GM19324 (cell line): ENCODE measurements at regions not wholly inside any gene's neighbourhood (a gene's known extent, or its start where the extent isn't known, plus 50 kb on each side); places are given as distances from the start of the nearest gene placed in this dataset.
"Not testable (repeated sequence)": the region's sequence is repeated elsewhere in the genome, so short reads cannot be mapped to it uniquely, and the experiment has no call there.

ENCODE experiments used
- ATAC-seq: cut with Tn5 transposase; IDR thresholded peaks from one replicate; pipeline ENCODE4 v1.9.1; 2021; ENCODE audit warnings: mild to moderate bottlenecking, moderate library complexity; ENCODE audit not compliant: unreplicated experiment, low FRiP score

DNA sequence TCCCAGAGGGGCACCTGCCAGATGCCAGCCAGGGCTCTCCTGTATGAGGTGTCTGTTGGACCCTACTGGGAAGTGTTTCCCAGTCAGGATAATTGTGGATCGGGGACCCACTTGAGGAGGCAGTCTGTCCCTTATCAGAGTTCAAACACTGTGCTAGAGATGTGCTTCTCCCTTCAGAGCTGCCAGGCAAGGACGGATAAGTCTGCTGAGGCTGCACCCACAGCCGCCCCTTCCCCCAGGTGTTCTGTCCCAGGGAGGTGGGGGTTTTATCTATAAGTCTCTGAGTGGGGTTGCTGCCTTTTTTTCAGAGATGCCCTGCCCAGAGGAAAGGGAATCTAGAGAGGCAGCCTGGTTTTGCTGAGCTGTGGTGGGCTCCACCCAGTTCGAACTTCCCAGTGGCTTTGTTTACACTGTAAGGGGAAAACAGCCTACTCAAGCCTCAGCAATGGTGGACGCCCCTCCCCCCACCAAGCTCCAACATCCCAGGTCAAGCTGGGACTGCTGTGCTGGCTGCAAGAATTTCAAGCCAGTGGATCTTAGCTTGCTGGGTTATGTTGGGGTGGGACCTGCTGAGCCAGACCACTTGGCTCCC lies 324.0 kb upstream of the SETBP1 start:
- no peak for ATAC-seq

DNA sequence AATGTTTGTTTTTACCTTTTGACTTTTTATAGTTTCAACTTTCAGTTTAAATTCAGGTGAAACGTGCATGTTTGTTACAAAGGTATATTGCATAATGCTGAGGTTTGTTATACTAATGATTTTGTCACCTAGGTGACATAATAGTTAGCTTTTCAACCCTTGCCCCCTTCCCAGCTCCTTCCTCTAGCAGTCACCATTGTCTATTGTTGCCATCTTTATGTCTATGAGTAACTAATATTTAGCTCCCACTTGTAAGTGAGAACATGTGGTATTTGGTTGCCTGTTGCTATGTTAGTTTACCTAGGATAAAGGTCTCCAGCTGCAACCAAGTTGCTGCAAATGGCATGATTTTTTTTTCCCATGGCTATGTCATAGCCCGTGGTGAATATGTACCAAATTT lies 322.3 kb upstream of the SETBP1 start:
- no peak for ATAC-seq

DNA sequence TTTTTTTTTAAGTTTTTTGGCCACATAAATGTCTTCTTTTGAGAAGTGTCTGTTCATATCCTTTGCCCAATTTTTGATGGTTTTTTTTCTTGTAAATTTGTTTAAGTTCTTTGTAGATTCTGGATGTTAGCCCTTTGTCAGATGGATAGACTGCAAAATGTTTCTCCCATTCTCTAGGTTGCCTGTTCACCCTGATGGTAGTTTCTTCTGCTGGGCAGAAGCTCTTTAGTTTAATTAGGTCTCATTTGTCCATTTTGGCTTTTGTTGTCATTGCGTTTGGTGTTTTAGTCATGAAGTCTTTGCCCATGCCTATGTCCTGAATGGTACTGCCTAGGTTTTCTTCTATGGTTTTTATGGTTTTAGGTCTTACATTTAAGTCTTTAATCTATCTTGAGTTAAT lies 320.9 kb upstream of the SETBP1 start:
- not testable (repeated sequence) for ATAC-seq

DNA sequence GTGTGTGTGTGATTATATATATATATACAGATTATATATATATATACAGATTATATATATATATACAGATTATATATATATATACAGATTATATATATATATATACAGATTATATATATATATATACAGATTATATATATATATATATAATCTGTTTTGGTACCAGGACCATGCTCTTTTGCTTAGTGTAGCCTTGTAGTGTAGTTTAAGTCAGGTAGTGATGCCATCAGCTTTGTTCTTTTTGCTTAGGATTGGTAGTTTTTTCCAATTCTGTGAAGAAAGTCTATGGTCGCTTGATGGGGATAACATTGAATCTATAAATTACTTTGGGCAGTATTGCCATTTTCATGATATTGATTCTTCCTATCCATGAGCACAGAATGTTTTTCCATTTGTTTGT lies 318.5 kb upstream of the SETBP1 start:
- ATAC-seq: not testable (repeated sequence)

DNA sequence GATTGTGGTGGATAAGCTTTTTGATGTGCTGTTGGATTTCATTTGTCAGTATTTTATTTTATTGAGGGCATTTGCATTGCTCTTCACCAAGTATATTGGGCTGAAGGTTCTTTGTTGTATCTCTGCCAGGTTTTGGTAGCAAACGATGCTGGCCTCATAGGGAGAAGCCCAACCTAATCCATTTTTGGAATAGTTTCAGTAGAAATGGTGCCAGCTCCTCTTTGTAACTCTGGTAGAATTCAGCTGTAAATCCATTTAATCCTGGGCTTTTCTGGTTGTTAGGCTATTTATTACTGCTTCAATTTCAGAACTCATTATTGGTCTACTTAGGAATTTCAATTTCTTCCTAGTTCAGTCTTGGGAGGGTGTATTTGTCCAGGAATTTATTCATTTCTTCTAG lies 309.8 kb upstream of the SETBP1 start:
- no peak for ATAC-seq

DNA sequence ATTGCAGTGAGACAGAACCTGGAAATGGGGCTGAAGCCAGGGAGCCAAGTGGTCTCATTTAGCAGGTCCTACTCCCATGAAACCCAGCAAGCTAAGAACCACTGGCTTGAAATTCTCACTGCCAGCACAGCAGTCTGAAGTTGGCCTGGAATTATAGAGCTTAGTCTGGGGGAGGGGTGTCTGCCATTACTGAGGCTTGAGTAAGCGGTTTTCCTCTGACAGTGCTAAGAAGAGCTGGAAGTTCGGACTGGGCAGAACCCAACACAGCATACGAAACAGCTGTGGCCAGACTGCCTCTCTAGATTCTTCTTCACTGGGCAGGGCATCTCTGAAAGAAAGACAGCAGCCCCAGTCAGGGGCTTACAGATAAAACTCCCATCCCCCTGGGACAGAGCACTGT lies 305.7 kb upstream of the SETBP1 start:
- no peak for ATAC-seq

DNA sequence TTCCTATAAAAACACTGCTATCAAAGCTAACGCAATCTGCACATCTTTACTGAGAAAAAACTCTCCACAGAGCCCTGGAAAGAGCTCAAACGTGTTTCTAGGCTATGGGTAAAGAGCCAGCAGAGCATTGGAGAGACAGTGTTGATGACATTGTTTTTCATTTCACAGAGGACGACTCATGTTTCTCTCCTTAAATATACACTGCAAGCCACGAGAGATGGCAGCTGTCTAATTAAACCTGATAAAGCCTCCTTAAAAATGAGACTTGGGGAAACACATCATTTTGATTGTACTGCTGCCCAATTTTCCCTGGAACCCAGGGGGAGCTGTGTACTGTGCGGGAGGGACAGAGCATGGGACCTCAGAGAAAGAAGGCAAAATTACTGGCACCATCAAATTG lies 294.3 kb upstream of the SETBP1 start:
- no peak for ATAC-seq

DNA sequence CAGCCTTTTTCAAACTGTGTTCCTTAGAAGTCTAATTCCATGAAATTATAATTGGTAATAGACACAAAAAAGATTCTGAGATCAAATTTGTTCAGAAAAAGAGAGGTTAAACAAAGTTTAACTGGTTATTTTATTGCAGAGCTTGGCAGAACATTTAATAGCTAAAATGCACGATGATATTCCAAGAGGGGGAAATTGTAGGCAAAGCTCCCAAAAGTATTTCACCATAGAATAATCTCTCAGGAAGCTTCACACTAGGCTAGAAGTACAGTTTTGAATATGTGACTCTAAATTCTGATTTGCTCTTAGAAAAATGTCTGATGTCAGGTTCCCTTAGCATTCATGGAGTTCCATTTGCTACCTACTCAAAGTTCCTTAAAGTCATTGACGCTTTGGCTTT lies 292.4 kb upstream of the SETBP1 start:
- no peak for ATAC-seq

DNA sequence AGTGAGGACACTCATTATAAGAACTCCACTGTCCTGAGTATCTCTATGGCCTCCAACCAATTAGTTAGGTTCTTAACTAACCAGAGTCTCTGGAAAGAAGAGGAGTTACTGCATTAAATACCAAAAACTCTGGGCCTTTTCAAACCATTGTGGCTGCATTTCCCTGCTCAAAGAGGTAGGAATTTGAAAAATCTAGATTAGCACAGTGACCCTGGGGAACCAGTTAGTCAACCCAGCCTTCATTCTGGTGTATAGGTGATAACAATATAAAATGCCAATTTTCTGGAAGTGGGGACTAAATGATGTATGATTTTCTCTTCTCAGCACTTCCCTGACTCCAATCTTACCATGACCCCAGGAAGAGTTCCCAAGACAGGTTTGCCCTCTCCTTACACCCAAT lies 287.8 kb upstream of the SETBP1 start:
- no peak for ATAC-seq

DNA sequence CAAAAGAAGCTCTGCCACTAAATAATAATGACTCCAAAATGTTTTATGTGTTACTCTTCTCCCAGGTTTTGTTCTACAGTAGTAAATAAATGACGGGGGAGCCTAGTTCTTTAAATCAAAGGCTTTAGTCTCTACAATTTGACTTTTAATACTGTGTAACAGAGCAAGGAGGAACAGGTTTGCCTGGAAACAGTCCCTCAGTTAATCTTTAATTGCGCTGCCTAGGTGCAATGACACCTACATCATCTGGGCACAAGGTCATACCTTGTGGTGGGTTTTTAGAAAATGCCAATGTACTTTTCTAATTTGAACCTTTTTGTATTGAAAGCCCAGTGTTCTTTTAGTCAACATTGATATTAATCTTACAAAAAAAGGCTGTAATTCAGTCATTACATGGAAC lies 287.3 kb upstream of the SETBP1 start:
- ATAC-seq: no peak

DNA sequence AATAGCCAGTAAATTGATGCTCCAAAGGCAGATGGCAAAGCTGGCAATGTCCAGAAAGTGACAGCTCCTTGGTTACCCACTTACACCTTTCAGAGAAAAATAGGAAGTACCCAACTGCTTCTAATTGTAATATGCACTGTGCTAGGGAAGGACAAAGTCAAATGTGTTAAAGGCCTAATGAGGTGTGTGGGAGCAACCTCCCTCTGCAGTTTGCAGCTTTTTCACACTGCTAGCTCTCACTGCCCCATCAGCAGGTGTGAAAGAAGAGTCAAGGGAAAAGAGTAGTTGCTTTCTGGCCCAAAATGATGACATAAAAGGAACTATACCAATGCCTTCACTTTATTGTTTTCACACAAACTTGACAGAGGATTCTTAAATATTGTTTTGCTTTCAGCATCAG lies 284.1 kb upstream of the SETBP1 start:
- no peak for ATAC-seq

DNA sequence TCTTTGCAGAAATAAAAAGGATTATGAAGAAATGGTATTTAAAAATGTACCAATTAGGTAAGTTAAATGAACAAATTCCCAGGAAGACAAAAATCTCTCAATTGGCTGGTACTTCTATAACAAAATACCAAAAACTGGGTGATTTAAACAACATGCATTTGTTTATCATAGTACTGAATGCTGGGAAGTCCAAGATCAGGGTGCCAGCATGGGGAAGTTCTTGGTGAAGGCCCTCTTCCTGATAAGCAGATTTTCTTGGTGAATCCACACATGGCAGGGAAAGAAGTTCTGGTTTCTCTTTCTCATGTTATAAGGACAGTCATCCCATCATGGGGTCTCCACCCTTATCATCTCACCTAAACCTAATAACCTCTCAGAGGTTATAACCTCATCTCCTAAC lies 271.6 kb upstream of the SETBP1 start:
- ATAC-seq: no peak

DNA sequence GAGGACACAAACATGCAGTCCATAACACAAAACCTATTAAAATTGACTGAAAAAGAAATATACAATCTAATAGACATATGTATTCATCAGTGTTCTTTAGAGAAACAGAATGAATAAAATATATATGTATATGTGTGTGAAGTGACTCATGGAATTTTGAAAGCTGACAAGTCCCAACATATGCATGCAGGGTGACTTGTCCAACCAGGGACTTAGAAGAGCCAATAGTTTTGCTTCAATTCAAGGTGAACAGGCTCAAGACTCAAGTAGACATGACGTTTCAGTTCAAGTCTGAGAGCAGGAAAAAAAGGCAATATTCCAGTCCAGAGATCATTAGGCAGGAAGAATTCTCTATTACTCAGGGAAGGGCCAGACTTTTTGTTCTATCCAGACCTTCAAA lies 271.2 kb upstream of the SETBP1 start:
- no peak for ATAC-seq

DNA sequence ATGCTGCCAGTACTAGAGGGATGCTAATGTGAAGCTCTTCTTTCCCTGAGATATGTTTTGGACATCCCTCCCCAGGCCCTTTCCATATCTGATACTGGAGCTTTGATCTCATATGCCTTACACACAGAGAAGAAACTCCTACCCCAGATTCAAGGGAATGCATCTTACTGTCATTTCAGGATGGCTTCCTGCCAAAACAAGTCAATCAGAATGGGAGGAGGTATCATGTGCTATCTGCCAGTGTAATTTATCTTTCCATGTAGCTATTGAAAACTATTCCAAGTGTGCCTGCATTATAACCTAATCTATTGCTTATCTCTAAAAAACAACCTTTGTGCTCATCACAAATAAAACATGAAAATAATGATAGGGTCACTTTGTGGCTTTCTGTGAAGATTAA lies 269.9 kb upstream of the SETBP1 start:
- no peak for ATAC-seq

DNA sequence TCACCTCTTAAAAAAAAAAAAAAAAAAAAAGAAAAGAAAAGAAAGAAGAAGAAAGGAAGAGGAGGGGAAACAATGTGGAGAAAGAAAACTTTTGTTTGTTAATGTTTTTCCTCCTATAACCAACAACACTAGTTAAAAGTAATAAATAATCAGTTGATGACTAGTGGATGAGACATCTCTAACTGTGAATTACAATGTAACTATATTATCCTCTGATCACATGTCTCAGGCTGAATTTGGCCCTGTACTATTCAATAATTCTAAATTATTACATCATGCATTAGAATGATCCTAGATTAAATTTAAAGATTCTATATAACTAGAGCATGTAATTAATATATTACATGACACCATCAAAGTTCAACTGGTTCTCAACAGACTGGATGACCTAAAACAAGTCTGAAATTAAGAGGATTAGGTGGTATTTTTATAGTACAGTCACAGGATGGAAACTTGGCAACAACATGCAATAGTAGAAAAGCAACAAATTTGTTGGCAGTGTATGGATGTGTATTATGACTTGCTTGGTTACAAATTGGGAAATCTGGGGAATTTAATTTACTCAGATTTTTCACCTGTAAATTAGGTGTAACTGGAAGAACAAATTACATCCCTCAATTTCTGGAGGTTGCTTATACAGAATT lies 269.3 kb upstream of the SETBP1 start:
- ATAC-seq: no peak

DNA sequence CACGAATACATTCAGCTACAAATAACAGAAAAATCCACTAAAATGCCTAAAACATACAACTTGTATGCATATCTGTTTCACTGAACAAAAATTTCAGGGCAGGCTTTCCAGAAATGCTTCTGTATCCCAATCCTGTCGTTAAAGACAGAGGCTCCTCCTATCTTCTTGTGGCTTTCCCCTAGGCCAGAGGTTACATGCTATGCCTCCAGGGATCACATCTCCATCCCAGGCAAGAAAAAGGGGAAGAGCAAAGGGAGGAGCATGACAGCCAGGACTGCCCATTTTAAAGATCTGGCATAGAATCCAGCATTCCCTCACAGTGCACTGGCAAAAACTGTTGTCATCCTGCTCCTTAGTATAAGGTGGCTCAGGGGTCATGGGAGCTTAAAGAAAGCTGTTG lies 268.7 kb upstream of the SETBP1 start:
- ATAC-seq: no peak

DNA sequence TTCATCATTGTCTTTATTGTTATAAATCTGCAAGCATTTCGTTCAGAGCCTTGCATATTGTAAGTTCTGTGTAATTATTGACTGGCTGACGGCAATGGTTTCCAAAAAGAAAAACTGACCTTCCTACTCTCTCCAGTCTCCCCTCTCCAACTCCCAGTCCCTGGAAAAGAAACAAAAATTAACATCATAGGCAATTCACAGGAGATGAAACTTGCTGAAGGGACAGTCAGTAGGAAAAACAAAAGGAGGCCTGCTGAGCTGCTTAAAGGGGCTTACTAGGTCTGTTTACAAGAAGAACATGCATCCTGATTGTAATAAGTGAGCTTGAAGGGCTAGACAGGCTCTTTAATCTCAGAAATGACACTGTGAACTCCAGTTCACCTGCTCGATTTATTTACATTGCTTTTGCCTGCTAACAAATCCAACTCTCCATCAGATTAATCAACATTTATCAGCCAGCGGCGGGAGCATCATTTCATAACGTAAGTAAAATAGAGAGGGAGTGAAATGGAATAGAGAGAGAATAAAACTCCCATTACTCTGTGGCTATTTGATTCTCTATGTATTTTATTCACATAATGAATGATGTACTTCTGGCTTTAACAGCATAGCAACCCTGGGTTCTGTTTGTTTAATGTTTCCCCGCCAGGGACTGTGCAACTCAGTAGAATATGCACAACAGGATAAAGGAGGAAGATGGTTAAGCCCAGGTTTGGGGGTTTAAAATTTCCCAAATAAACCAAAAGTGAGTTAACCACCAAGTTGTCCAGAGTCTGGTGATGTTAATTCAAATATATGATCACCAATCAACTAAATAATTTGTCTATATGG lies 256.7 kb upstream of the SETBP1 start:
- no peak for ATAC-seq

DNA sequence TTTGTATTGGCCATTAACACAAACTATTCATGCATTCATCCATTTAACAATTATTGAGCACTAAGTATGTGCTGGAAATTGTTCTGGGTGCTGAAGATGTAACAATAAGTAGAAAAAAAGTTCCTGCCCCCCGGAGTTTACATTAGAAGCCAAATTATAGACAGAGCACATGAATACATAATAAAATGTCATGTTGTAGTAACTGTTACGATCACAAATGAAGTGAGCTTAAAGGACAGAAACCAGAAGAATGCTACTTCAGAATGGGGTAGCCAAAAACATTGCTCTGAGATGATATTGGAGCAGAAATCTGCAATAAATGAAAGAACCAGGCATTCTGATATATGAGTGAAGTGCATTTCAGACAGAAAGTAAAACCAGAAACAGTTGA lies 256.0 kb upstream of the SETBP1 start:
- no peak for ATAC-seq

DNA sequence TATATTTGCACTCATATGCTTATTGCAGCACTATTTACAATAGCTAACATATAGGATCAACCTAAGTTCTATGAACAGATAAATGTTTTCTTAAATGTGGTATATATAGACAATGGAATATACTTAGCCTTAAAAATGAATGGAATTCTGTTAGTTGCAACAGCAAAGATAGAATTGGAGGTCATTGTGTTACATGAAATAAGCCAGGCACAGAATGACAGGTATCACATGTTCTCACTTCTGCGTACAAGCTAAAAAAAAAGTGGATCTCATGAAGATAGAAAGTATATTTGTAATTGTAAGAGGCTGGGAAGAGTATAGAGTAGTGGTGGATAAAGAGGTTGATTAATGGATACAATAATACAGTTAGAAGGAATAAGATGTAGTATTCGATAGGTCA lies 255.5 kb upstream of the SETBP1 start:
- no peak for ATAC-seq

DNA sequence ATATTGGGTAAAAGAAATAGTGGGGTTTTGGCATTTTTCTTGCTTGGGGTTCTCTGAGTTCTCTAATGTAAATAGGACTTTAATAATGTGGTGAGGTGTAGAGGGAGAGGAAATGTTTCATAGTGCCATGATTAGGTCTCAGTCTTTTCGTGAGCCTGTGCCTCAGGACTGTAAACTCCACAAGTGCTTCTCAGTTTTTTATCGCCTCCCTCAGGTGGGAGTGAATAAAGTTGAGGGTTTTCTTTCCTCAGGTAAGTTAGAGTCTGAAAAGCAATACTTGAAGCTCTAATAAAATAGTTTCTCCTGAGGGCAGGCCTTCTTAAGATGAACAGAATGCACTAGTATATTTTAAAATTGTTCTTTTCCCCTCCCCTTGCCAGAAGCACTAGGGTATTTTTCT lies 243.1 kb upstream of the SETBP1 start:
- no peak for ATAC-seq

DNA sequence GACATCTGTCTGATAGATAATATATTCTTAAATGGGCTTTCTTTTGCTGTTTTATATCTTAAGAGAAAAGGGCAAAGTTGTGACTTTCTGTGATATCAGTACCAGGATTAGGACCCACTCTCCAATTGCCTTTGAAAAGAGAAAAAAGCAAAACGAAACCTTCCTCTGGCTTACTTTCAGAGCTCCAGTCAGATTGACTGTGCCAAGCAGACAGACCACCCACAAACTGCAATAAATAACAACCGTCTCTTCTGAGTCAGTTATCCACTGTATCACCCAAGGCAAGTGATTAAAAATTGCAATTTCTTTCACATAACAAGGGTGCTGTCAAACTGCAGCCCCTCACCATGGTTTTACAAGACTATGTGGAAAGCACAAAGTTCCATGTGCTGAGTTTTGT lies 230.5 kb upstream of the SETBP1 start:
- no peak for ATAC-seq

DNA sequence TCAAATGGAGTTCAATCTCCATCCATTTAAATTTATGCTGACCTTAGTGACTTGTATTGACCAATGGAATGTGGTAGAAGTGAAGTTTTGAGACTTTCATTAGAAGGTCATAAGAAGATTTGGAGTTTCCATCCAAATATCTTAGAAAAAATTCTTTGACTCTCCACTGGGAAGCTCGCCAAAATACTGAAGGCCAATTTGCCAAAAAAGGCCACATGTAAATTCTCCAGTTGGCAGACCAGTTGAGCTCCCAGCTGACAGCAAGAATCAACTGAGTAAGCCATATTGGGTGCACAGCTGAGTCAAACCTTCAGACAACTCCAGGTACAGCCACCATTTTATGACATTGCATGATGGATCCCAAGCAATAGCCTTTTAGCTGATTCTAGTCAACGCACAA lies 228.3 kb upstream of the SETBP1 start:
- ATAC-seq: no peak
